Liver (tissue), 7 donors: ENCODE measurements at regions not wholly inside any gene's neighbourhood (a gene's known extent, or its start where the extent isn't known, plus 50 kb on each side); places are given as distances from the start of the nearest gene placed in this dataset.

Experiments
- DNase-seq: peaks from one replicate; pipeline ENCODE4 v3.0.0-alpha.2; 2017; ENCODE audit warnings: low spot score
- H3K27ac ChIP-seq, 2 donors: one replicate each; pipeline ENCODE4 v1.7.0; 2013; ENCODE audit warnings: inconsistent platforms in 2 of 2, low read length in 2 of 2, control low read depth in 1 of 2, low read depth in 1 of 2, mild to moderate bottlenecking in 1 of 2
- H3K27me3 ChIP-seq, 4 donors: one replicate each; pipeline versions ENCODE4 v1.6.1 to v1.7.0; 2013; ENCODE audit warnings: low read length in 3 of 4, inconsistent platforms in 1 of 4, mild to moderate bottlenecking in 1 of 4, moderate library complexity in 1 of 4; ENCODE audit not compliant: control insufficient read depth in 4 of 4, insufficient read depth in 4 of 4
- H3K36me3 ChIP-seq, 4 donors: one replicate each; pipeline versions ENCODE4 v1.6.1 to v1.7.0; 2013; ENCODE audit warnings: low read length in 3 of 4, mild to moderate bottlenecking in 3 of 4, low read depth in 1 of 4, moderate library complexity in 1 of 4; ENCODE audit not compliant: control insufficient read depth in 4 of 4, insufficient read depth in 3 of 4
- H3K4me1 ChIP-seq, 4 donors: one replicate each; pipeline versions ENCODE4 v1.6.1 to v1.7.0; 2013; ENCODE audit warnings: low read length in 3 of 4, mild to moderate bottlenecking in 3 of 4, moderate library complexity in 1 of 4; ENCODE audit not compliant: control insufficient read depth in 4 of 4, insufficient read depth in 4 of 4
- H3K4me3 ChIP-seq, 3 donors: one replicate each; pipeline versions ENCODE4 v1.6.1 to v1.7.0; 2013; ENCODE audit warnings: low read length in 3 of 3, control low read depth in 1 of 3, low read depth in 1 of 3, mild to moderate bottlenecking in 1 of 3
- H3K9ac ChIP-seq, 2 donors: one replicate each; pipeline ENCODE4 v1.7.0; 2013; ENCODE audit warnings: low read length in 2 of 2, mild to moderate bottlenecking in 2 of 2, moderate library complexity in 2 of 2, control low read depth in 1 of 2, low read depth in 1 of 2
- H3K9me3 ChIP-seq, 4 donors: one replicate each; pipeline versions ENCODE4 v1.6.1 to v1.7.0; 2013; ENCODE audit warnings: low read length in 3 of 4; ENCODE audit not compliant: control insufficient read depth in 4 of 4
- CTCF ChIP-seq: fragments of 150-350 bp; IDR thresholded peaks from 2 replicates; pipeline ENCODE4 v1.5.1; 2017; ENCODE audit warnings: improper control_type of control experiment, low read depth, low read length; ENCODE audit not compliant: missing input control
- FOXA1 ChIP-seq: IDR thresholded peaks from 2 replicates; pipeline ENCODE4 v1.6.1; 2016; ENCODE audit warnings: antibody characterized with exemption
- FOXA2 ChIP-seq: IDR thresholded peaks from 2 replicates; pipeline ENCODE4 v1.6.1; 2016; ENCODE audit warnings: antibody characterized with exemption
- GABPA ChIP-seq, 2 donors: IDR thresholded peaks in 1 of 2; conservative IDR thresholded peaks in 1 of 2; 2 replicates each; pipeline ENCODE4 v1.6.1; 2016; ENCODE audit warnings: antibody characterized with exemption in 2 of 2, mild to moderate bottlenecking in 1 of 2, moderate library complexity in 1 of 2
- HNF4A ChIP-seq, 2 donors: conservative IDR thresholded peaks; 2 replicates each; pipeline ENCODE4 v1.6.1; 2016; ENCODE audit warnings: antibody characterized with exemption in 2 of 2, mild to moderate bottlenecking in 2 of 2
- HNF4G ChIP-seq: IDR thresholded peaks from 2 replicates; pipeline ENCODE4 v1.6.1; 2016; ENCODE audit warnings: antibody characterized with exemption
- NR2F2 ChIP-seq: IDR thresholded peaks from 2 replicates; pipeline ENCODE4 v1.6.1; 2016; ENCODE audit warnings: antibody characterized with exemption
- RAD21 ChIP-seq, 2 donors: IDR thresholded peaks; 2 replicates each; pipeline ENCODE4 v1.6.1; 2016; ENCODE audit warnings: antibody characterized with exemption in 2 of 2, mild to moderate bottlenecking in 2 of 2
- REST ChIP-seq: IDR thresholded peaks from 2 replicates; pipeline ENCODE4 v1.6.1; 2016; ENCODE audit warnings: antibody characterized with exemption, mild to moderate bottlenecking
- RXRA ChIP-seq, 2 donors: IDR thresholded peaks; 2 replicates each; pipeline ENCODE4 v1.6.1; 2017 to 2018; ENCODE audit warnings: antibody characterized with exemption in 2 of 2, mild to moderate bottlenecking in 1 of 2
- YY1 ChIP-seq: IDR thresholded peaks from 2 replicates; pipeline ENCODE4 v1.6.1; 2016; ENCODE audit warnings: antibody characterized with exemption, mild to moderate bottlenecking
- donor health status: healthy.
- donor health status: healthy.
- donor health status: healthy.
- donor health status: healthy.

- no peak for TF ChIP-seq REST
- no peak for TF ChIP-seq HNF4A (conservative IDR thresholded peaks at IDR 0.05)
- TF ChIP-seq FOXA2: no peak
- TF ChIP-seq GABPA (IDR thresholded peaks at IDR 0.05 in 1 of 2, conservative IDR thresholded peaks at IDR 0.05 in 1 of 2): no peak
- TF ChIP-seq YY1: no peak
- no peak for TF ChIP-seq FOXA1
Observed at GRCh38 chr3:55169608-55170072, 241.8 kb upstream of the LRTM1 start (continued).

GRCh38 chr3:55169161-55169560 lies 241.3 kb upstream of the LRTM1 start:
- no peak overlapping the region for H3K27ac ChIP-seq
- no peak overlapping the region for H3K9ac ChIP-seq
- peaks cover 0 to 10% (median 2%) of the 10 kb centered on the region in 4 donors for H3K27me3 ChIP-seq
- H3K4me3 ChIP-seq: no peak overlapping the region
- DNase-seq: no peak
- peaks cover 0 to 3% (median 2%) of the 10 kb centered on the region in 4 donors for H3K9me3 ChIP-seq
- no peaks in the 10 kb centered on the region for H3K36me3 ChIP-seq
- TF ChIP-seq HNF4G (no peak), GABPA (IDR thresholded peaks at IDR 0.05 in 1 of 2, conservative IDR thresholded peaks at IDR 0.05 in 1 of 2) (no peak), NR2F2 (no peak), RXRA (IDR thresholded peaks at IDR 0.05) (no peak), RAD21 (IDR thresholded peaks at IDR 0.05) (no peak), YY1 (no peak), CTCF (no peak), REST (no peak), FOXA2 (no peak)
- H3K4me1 ChIP-seq: no peaks in the 10 kb centered on the region
